Activated T-helper 9 cell treated with anti-CD3 and anti-CD28 coated beads, Interleukin-2, amount 50 U/mL, for 16 hours (primary cell): ENCODE measurements at regions not wholly inside any gene's neighbourhood (a gene's known extent, or its start where the extent isn't known, plus 50 kb on each side); places are given as distances from the start of the nearest gene placed in this dataset.

Experiments
- DNase-seq: peaks from one replicate; pipeline ENCODE4 v3.0.0-alpha.2; 2020; ENCODE audit warnings: low read depth

GRCh38 chr20:17109307-17109706 is 117.5 kb upstream of the PCSK2 start:
- no peak for DNase-seq

DNA sequence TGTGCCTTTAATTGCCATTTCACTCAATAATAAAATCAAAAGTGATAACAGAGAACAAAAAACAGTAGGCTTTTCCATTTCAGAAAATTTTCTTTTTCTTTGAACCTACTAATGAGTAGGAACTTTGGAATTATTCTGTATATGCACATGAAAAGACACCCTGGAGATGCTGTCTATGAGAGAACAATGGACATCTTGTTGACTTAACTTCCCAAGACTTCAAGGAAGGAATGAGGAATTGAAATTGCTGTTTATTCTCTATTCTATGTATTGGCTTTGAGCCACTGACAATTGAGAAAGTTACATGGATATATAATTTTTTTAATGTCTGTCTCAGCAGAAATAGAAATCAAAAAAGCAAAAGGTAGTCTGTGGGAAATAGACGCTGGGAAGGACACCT is 98.6 kb upstream of the PCSK2 start:
- DNase-seq: no peak

GRCh38 chr20:17129089-17129488 is 97.8 kb upstream of the PCSK2 start:
- no peak for DNase-seq

- no peak for DNase-seq
Observed at GRCh38 chr20:17137692-17138091, 89.1 kb upstream of the PCSK2 start.

DNA sequence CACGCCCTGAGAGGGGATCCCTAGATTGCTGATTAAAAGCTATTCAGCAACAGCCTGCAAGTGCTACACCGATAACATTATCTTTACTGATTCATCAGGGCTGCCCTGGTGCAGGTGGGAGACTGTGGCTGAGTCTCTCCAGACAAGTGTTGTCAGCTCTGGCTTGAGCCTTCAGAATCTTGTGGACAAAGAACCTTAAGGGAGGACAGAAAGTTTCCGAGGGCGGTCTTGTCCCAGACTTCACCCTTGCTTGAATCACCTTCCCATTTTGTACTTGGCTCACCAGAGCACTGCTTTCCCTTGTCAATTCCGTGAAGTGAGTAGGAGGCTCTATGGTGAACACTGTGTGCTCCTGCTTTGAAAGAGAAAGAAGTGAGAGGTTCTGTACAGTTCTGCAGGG is 88.6 kb upstream of the PCSK2 start:
- DNase-seq: no peak

GRCh38 chr20:17140894-17141293 is 85.9 kb upstream of the PCSK2 start:
- no peak for DNase-seq

DNA sequence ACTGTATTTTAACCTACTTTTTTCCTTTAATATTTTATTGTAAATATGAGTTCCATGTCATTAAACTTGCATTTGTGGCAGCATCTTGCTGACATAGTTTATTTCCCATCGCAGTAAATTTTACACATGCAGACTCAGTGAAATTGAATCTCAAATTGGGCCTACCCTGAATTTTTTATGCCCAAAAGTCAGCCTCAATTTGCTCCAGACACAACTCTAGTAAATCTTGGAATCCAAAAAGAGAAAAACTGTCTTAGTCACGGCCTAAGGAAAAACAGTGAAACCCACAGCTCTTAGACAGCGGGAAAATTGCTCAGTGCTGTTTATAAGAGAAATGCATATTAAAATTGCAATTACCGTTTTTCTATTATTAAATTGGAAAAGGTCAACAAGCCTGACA is 85.3 kb upstream of the PCSK2 start:
- no peak for DNase-seq

DNA sequence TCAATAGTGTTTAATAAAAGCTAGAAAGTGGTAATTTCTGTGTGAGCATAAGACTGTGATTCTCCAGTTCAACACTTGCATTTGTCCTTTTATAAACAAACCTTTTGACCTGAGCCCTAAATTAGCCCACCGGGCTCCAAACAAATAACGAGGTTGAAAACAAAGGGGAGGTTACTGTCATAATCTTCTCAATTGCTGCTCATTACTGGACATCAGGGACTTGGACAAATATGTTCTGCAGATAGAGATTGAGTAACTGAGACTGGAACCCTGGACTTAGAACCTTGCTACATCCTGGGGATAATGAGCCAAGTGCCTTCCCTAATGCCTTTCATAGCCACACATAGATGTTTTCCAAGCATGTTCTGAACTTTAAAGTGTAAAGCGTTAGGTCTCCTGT is 84.2 kb upstream of the PCSK2 start:
- no peak for DNase-seq

GRCh38 chr20:17150858-17151257 is 76.0 kb upstream of the PCSK2 start:
- DNase-seq: no peak

DNA sequence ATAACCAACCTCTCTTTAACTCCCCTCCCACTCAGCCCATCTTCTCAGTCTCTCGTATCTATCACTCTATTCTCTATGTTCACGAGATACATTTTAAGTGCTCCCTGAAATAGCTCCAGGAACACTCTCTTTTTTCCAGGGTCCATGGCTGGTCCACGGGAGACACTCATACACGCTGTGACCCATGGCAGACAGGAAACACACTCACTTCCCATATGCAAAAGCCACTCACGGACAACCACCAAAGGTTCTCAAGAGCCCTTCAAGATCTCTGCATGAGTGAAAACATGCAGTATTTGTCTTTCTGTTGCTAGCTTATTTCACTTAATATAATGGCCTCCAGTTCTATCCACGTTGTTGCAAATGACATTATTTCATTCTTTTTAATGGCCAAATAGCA is 71.4 kb upstream of the PCSK2 start:
- no peak for DNase-seq

- DNase-seq: no peak
Observed at GRCh38 chr20:17158701-17159100, 68.1 kb upstream of the PCSK2 start.

DNA sequence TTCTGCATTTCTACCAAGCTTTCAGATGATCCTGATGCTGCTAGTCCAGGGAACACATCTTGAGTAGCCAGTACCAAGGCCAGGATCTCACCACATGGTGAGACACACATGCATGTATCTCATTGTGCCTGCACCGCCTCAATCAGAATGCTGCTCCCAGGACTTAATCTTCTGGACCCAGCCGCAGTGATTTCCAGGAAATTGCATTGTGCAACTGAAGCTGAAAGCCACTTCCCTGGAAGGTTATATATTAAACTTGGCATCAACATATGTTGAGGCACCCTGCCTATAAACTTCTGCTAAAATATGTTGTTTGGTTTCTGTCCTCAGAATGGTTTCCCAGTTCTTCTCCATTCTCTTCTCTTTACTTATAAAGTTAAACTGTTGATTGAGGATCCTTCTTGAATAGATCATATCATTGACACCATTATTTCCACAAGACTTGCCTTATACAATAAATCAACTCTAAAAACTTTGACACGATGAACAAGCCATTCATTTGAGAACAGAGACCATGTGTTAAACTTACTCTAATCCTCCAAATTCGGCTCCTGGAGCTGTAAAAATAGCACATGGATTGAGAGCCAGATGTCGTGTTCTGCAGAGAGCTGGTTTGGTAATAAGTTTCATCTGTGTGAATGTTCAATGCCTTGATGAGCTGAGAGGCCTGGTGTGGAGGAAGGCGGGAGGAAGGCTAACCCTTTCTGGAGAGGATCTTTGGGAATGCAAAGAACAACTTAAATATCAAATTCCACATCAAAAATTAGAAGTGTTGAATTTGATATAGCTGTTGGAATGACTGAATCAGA is 65.0 kb upstream of the PCSK2 start:
- DNase-seq: no peak

- no peak for DNase-seq
Observed at GRCh38 chr20:17168026-17168612, 58.7 kb upstream of the PCSK2 start.

- DNase-seq: no peak
Observed at GRCh38 chr20:17169585-17170136, 57.2 kb upstream of the PCSK2 start.

GRCh38 chr20:17171746-17172280 is 55.0 kb upstream of the PCSK2 start:
- DNase-seq: no peak

- no peak for DNase-seq
Observed at GRCh38 chr20:17172836-17173516, 53.9 kb upstream of the PCSK2 start.
